NCI-H748 (cell line): ENCODE measurements at regions not wholly inside any gene's neighbourhood (a gene's known extent, or its start where the extent isn't known, plus 50 kb on each side); places are given as distances from the start of the nearest gene placed in this dataset.
"Not testable (repeated sequence)": the region's sequence is repeated elsewhere in the genome, so short reads cannot be mapped to it uniquely, and the experiment has no call there.

Experiments
- DNase-seq: peaks from one replicate; lab custom pipeline; 2025; ENCODE audit not compliant: unreplicated experiment; lab: John Stamatoyannopoulos, UW

- DNase-seq, result no peak
Measured at GRCh38 chr2:160721089-160722040, 227.8 kb upstream of the RBMS1 start.

DNA sequence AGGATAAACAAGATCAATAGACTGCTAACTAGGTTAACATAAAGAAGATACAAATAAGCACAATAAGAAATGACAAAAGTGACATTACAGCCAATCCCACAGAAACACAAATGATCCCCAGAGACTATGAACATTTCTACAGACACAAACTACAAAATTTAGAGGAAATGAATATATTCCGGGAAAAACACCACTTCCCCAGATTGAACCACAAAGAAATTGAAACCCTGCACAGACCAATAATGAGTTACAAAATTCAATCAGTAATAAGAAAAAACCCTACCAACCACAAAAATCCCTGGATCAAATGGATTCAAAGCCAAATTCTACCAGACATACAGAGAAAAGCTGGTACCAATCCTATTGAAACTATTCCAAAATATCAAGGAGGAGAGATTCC lies 232.4 kb upstream of the RBMS1 start:
- DNase-seq, result no peak

DNA sequence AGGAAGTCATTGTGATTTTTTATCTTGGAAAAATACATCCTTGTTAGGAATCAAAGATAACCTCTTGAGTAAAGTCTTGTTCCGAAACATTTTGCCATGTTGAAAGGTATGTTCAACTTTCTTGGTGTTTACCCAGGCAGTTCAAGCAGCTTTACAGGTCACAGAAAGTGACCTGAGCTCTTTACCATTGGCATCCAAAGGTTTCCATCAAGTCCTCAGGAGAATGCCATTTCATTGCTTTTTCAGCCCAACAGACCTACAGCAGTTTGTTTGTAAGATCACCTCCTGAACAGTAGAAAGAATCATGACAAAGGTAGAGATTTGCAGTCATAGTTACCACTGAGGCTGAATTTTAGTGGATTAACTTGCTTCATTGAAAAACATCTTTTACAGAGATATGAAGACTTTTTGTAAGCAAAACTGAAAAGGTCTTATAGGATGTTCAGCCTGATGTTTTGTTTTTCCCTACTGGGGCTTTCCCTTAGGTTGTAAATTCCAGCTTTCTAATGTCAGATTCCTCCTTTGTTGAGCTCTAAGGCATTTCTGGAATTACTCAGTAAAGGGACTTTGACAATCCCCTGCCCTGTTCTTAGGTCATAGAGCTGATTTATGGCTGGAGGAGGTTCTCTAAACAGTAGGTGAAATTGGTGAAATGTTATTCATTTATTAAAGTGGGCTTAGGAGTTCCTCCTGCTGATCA lies 236.8 kb upstream of the RBMS1 start:
- DNase-seq, result no peak

DNA sequence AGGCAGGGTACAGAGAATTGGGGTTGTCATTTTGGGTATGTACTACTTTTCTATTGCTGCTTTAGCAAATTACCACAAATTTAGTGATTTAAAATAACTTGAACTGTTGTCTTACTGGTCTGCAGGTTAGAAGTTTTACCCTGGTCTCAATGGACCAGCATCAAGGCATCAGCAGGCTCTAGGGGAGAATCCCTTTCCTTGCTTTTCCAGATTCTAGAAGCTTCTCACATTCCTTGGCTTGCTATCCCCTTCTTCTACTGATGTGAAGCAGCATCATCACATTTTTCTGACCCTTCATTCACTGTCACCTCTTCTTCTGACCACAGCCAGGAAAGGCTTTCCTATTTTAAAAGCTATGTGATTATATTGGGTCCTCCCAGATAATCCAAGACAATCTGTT lies 237.8 kb upstream of the RBMS1 start:
- DNase-seq, result no peak

- no peak for DNase-seq
Measured at GRCh38 chr2:160731856-160732255, 238.2 kb upstream of the RBMS1 start.

DNA sequence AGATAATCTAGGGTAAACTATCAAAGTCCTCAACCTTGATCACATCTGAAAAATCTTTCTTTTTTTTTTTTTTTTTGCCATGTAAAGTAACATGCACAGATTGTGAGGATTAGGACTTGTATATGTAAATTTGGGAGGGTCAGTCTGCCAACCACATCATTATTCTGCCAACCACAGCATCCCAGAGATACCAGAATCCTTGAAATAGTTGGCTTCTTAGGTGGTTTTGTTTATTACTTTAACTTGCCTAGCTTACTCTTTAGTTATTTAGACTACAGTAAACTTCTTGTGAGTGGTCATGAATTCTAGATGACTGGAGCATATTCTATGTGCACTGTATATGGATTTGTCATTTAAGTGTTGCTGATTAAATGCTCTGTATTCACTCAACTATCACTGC lies 242.1 kb upstream of the RBMS1 start:
- no peak for DNase-seq

DNA sequence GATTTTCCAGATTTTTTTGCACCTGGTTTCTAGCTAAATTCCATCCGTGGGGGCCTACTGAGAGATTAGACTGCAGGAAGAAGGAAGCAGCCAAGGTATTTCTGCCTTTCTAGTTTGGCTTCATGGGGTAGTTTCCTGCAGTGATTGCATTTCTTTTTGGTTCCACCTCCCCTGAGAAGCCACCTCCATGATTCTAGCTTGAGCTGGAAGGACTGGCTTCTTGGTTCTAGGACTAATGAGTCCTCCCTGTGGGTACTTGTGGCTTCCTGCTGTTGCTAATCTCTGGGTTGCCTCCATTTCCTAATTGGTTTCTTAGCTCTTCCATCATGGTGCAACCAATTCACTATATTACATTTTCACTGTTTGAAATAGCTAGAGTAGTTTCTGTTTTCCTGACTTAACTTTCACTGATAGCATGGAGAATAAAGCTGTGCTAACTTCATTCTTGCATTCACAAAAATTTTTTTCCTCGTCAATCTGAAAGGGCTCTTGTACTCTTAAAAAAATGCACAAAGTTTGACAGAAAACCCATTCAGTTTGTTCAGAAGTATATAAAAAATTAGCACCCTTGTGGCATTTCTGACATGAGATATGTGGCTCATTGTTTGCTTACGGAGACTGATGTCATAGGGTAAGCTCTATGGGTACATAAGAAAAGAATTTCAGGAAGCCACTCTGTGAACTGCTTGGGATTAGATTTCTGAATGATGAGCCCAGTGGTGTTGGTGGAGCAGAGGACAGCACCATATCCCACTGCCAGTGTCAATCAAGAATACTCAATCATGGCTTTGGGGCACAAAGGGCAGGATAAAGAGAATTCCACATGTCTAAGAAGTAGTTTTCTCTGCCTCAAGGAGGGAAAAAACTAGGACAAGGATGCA lies 242.8 kb upstream of the RBMS1 start:
- no peak for DNase-seq

- DNase-seq, result no peak
Measured at GRCh38 chr2:160737247-160737646, 243.6 kb upstream of the RBMS1 start.

- DNase-seq, result no peak
Measured at GRCh38 chr2:160741271-160741670, 247.7 kb upstream of the RBMS1 start.

DNA sequence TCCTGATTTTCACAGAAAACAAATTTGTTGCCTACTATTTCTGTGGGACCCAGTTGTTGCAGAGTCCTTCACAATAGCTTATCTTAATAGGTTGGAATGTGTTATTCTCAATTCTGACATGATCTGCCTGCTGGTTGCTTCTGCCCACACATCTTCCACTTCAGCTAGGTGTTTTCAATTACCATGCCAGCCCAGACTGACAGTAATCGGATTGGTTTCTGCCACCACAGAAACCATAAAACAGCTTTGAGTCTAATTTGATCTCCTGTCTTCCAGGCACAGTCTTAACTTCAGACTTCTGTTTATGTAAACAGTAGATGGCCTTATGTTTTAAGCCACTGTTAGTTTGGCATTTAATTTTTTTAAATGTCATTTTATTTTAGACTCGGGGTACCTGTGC lies 248.2 kb upstream of the RBMS1 start:
- DNase-seq, result no peak

- no peak for DNase-seq
Measured at GRCh38 chr2:160742667-160743066, 249.1 kb upstream of the RBMS1 start.

DNA sequence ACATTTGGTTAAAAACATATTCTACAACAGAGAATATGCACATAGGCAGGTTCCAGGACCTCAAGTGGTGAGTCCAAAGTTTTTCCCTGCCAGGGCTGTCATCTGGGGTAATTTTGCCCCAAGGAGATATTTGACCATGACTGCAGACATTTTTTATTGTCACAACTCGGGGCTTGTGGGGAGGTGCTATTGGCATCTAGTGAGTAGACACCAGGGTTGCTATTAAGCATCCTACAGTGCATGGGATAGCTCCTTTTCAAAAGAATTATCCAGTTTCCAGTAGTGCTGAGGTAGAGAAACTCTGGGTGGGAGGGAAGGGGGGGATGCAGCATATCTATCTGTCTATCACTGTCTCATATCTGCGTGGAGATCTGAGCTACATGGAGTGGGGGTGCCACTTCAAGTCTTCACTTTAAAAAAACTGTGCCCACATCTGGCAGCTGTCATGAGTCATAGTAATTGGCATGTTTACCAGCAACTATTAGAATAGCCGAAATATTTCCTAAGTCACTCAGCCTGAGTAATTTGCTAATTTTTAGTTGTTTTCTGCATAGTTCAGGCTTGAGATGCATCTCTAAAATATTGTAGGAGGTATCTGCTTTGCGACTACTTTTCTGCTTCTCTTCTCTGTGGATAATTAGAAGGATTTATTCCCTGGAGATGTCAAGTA lies 254.0 kb upstream of the RBMS1 start:
- no peak for DNase-seq

DNA sequence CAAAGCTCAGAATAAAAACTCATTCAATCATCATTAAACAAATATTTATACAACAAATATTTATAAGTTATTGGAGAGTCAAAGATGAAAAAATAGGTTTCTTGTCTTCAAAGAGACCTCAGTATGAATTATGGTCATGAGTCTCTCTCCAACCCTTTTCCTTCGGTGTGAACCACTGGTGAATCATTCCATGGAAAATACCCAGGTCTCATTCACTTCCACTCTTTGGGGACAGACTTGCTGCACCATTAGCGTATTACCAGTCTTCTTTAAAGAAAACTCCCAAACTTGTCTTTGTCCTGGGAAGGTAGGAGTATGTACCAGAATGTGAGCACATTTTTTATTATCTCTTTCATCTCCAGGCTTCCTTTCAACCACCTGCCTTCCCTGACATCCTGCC lies 257.4 kb upstream of the RBMS1 start:
- DNase-seq, result no peak

- DNase-seq, result no peak
Measured at GRCh38 chr2:160752475-160753330, 259.1 kb upstream of the RBMS1 start.

DNA sequence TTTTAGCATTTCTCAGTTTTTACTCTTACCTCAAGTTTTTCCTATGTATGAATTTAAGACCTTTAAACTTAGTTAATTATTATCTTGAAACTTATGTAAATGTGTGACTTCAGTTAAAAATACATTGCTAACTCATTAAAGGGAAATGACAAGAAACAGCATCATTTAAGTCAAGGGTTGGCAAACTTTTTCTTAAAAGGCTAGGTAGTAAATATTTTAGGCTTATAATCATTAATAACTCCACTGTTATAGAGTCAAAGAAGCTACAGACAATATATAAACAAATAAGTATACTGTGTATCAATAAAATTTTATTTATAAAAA lies 259.7 kb upstream of the RBMS1 start:
- DNase-seq, result no peak

DNA sequence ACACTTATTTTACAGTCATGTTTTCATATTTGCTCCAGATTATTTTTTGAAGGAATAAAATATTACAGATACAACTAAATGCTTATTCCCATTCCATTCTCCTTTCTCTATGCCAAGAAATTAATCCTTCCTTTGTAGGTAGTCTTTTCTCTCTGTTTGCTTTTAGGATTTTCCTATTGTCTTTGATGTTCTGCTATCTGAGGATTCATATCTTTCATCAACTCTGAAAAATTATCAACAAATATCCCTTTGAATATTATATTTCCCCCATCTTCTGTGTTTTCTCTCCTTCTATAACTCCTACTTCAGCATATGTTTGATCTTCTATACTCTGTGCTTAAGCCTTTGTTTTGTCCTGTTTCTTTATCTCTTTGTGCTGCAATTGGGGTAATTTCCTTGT lies 260.4 kb upstream of the RBMS1 start:
- no peak for DNase-seq

GRCh38 chr2:160756481-160756880 lies 262.9 kb upstream of the RBMS1 start:
- DNase-seq, result no peak

- DNase-seq, result not testable (repeated sequence)
Measured at GRCh38 chr2:160762493-160763128, 269.0 kb upstream of the RBMS1 start.

DNA sequence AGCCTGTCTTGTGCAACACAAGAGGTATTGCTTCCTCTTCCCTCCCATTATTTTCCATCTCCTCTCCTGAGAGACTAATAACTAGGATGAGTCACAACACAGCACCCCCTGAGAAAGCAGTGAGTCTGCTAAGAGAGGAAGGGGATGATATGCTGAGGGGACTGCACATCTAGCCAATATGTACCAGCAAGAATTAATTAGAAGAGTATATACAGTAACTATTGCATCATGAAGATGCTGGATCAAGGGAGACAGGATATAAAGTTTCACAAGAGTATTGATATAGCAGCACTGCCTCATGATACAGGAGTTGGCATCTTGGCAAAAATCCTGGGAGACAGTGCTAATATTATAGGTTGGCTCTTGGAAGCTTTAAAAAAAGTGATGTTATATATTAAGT lies 289.9 kb upstream of the RBMS1 start:
- no peak for DNase-seq

- DNase-seq, result no peak
Measured at GRCh38 chr2:160784034-160784433, 290.4 kb upstream of the RBMS1 start.
